Transverse colon (tissue), 4 donors: ENCODE measurements at regions not wholly inside any gene's neighbourhood (a gene's known extent, or its start where the extent isn't known, plus 50 kb on each side); places are given as distances from the start of the nearest gene placed in this dataset.
A peak's percentile ranks its signal among the peaks of the same experiment; 100 is the strongest.
"Not testable (repeated sequence)": the region's sequence is repeated elsewhere in the genome, so short reads cannot be mapped to it uniquely, and the experiment has no call there.

ENCODE experiments used
- DNase-seq: peaks from one replicate; pipeline ENCODE4 v3.0.0-alpha.2; 2019
- H3K27ac ChIP-seq, 4 donors: fragments of 200-600 bp; sonication (generic); 2 replicates each; pipeline ENCODE4 v1.5.1; 2016 to 2018; ENCODE audit warnings: inconsistent platforms in 4 of 4
- H3K27me3 ChIP-seq: fragments of 200-600 bp; sonication (generic); 2 replicates; pipeline ENCODE4 v1.5.1; 2017; ENCODE audit warnings: inconsistent platforms
- H3K36me3 ChIP-seq, 4 donors: fragments of 200-600 bp; sonication (generic); 2 replicates each; pipeline ENCODE4 v1.5.1; 2017 to 2019; ENCODE audit warnings: inconsistent platforms in 4 of 4
- H3K4me1 ChIP-seq, 4 donors: fragments of 200-600 bp; sonication (generic); 2 replicates each; pipeline ENCODE4 v1.5.1; 2017 to 2020; ENCODE audit warnings: inconsistent platforms in 4 of 4
- H3K4me3 ChIP-seq, 4 donors: fragments of 200-600 bp; sonication (generic); 1 replicate in 1 of 4; 2 replicates in 3 of 4; pipeline versions ENCODE4 v1.5.1 to v1.6.1; 2017 to 2019; ENCODE audit warnings: inconsistent platforms in 4 of 4
- H3K9me3 ChIP-seq, 2 donors: fragments of 200-600 bp; sonication (generic); 2 replicates each; pipeline ENCODE4 v1.5.1; 2017 to 2019; ENCODE audit warnings: inconsistent platforms in 2 of 2
- EP300 ChIP-seq: sonication (generic); formaldehyde crosslinking; IDR thresholded peaks from one replicate; pipeline ENCODE4 v1.6.1; 2017; ENCODE audit warnings: antibody characterized with exemption, low read depth
- POLR2A ChIP-seq: fragments of 450-650 bp; IDR thresholded peaks from one replicate; pipeline ENCODE4 v1.6.1; 2016; ENCODE audit warnings: antibody characterized with exemption, mild to moderate bottlenecking, moderate library complexity
- POLR2AphosphoS5 ChIP-seq, 3 donors: sonication (generic); formaldehyde crosslinking; IDR thresholded peaks; one replicate each; pipeline ENCODE4 v1.6.1; 2016; ENCODE audit warnings: antibody characterized with exemption in 3 of 3
- WGBS, 2 donors: methylation state at CpG; one replicate each; pipeline ENCODE4 v1.1.5; 2018; ENCODE audit warnings: low coverage in 1 of 2; 5-methylcytosine and 5-hydroxymethylcytosine counted together
- in situ Hi-C, 4 donors: fragments of 200-750 bp; cut with MboI; loops; one replicate each; pipeline versions ENCODE4 v1.15.0 to v1.15.1; 2017; ENCODE audit warnings: low sequenced_read_pairs in 3 of 4, low pct_ligation_motif_present in 1 of 4, low pct_unique_long_range_greater_than_20kb in 1 of 4
- intact Hi-C: fragments of 100-400 bp; cut with DNase I; formaldehyde crosslinking; loops from one replicate; pipeline ENCODE4 v1.15.1; 2023; ENCODE audit warnings: low total_unique reads
- TF ChIP-seq, protein P1 (sequence below), 5 experiments: fragments of 200-600 bp in 3 of 5; fragments of 450-650 bp in 2 of 5; sonication (generic) in 3 of 5; IDR thresholded peaks; 1 replicate in 2 of 5; 2 replicates in 3 of 5; pipeline ENCODE4 v1.5.1; 2016 to 2017; ENCODE audit warnings: antibody characterized with exemption in 5 of 5, inconsistent platforms in 3 of 5, mild to moderate bottlenecking in 2 of 5, moderate library complexity in 1 of 5

DNA sequence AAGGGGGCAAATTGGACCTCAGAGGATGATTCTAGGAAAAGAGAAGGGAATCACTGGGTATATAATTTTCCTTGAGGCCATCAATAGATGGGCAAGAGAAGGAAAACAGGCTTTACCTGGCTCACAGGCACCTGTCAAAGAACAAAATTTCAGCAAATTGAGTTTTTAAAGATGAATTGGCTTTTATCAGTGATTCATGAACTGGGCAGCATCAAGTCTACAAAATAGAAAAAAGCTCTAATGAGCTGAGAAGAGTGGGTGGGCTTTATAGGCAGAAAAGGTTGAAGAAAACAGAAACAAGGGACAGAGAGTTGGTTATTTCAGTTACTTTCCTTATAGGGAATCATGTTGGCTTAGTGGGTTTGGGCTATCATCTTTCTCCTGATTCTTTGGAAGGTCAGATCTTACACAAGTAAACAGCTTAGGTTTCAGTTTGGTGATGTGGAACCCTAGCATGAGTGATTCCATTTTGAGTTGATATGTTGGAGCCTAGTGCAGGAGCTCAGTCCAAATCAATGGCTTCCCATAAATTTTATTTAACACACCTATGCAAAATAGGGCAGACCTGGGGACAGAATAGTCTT is 120.7 kb upstream of the MED14 start:
- Histone ChIP-seq H3K9me3 (no peaks in the 10 kb centered on the region), H3K4me1 (no peaks in the 10 kb centered on the region), H3K36me3 (no peaks in the 10 kb centered on the region), H3K4me3 (no peak overlapping the region), H3K27ac (no peak overlapping the region), H3K27me3 (no peaks in the 10 kb centered on the region)
- TF ChIP-seq EP300 = no peak
- in situ Hi-C loops (no loop called here), intact Hi-C loops (no loop called here)
- no peak for DNase-seq

DNA sequence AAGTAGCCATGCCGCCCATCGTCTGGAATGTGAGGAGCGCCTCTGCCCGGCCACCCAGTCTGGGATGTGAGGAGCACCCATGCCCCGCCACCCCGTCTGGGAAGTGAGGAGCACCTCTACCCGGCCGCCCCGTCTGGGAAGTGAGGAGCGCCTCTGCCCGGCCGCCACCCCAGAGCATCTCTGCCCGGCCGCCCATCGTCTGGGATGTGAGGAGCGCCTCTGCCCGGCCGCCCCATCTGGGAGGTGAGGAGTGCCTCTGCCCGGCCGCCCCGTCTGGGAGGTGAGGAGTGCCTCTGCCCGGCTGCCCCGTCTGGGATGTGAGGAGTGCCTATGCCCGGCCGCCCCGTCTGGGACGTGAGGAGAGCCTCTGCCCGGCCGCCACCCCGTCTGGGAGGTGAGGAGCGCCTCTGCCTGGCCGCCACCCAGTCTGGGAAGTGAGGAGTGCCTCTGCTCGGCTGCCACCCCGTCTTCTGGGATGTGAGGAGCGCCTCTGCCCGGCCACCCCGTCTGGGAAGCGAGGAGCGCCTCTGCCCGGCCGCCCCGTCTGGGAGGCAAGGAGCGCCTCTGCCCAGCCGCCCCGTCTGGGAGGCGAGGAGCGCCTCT is 126.7 kb upstream of the MED14 start:
- intact Hi-C loops, in situ Hi-C loops, DNase-seq, H3K27ac ChIP-seq, H3K27me3 ChIP-seq, H3K9me3 ChIP-seq, H3K36me3 ChIP-seq, H3K4me1 ChIP-seq, H3K4me3 ChIP-seq: not testable (repeated sequence)
- WGBS, 2 donors = 95% methylated on average over 28 of the region's 47 CpGs; no CpG with 5 or more reads in 1 of the 2 donors

DNA sequence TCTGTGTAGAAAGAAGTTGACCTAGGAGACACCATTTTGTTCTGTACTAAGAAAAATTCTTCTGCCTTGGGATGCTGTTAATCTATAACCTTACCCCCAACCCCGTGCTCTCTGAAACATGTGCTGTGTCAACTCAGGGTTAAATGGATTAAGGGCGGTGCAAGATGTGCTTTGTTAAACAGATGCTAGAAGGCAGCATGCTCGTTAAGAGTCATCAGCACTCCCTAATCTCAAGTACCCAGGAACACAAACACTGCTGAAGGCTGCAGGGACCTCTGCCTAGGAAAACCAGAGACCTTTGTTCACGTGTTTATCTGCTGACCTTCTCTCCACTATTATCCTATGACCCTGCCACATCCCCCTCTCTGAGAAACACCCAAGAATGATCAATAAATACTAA is 127.9 kb upstream of the MED14 start:
- H3K4me3 ChIP-seq, DNase-seq, H3K4me1 ChIP-seq, in situ Hi-C loops, H3K27me3 ChIP-seq, intact Hi-C loops, H3K9me3 ChIP-seq, H3K27ac ChIP-seq, H3K36me3 ChIP-seq: not testable (repeated sequence)
- 58% methylated on average over 4 of the region's 4 CpGs; no CpG with 5 or more reads in 1 of the 2 donors for WGBS, 2 donors

DNA sequence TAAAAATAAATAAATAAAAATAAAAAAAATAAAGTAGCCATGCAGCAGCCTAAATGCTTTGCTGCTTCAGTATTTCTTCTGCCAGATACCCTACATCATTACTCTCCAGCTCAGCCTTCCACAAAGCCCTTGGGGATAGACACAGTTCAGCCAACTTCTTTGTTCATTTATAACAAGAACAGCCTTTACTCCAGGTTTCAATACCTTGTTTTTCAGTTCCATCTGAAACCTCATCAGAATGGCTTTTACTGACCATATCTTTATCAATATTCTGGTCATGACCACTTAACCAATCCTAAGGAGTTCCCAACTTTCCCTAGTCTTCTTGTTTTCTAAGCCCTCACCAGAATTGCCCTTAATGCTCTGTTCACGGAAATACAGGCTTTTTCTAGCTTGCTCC is 128.3 kb upstream of the MED14 start:
- Histone ChIP-seq H3K4me3 (no peak overlapping the region), H3K27me3 (no peaks in the 10 kb centered on the region), H3K9me3 (no peaks in the 10 kb centered on the region), H3K4me1 (no peaks in the 10 kb centered on the region), H3K27ac (no peak overlapping the region), H3K36me3 (no peaks in the 10 kb centered on the region)
- TF ChIP-seq, protein P1, sequence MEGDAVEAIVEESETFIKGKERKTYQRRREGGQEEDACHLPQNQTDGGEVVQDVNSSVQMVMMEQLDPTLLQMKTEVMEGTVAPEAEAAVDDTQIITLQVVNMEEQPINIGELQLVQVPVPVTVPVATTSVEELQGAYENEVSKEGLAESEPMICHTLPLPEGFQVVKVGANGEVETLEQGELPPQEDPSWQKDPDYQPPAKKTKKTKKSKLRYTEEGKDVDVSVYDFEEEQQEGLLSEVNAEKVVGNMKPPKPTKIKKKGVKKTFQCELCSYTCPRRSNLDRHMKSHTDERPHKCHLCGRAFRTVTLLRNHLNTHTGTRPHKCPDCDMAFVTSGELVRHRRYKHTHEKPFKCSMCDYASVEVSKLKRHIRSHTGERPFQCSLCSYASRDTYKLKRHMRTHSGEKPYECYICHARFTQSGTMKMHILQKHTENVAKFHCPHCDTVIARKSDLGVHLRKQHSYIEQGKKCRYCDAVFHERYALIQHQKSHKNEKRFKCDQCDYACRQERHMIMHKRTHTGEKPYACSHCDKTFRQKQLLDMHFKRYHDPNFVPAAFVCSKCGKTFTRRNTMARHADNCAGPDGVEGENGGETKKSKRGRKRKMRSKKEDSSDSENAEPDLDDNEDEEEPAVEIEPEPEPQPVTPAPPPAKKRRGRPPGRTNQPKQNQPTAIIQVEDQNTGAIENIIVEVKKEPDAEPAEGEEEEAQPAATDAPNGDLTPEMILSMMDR (IDR thresholded peaks at IDR 0.05) = no peak
- TF ChIP-seq POLR2A (no peak), EP300 (no peak), POLR2AphosphoS5 (IDR thresholded peaks at IDR 0.05) (no peak)
- 76 to 100% methylated on average over 1 of the region's 1 CpG for WGBS, 2 donors
- no peak for DNase-seq
- intact Hi-C loops = no loop called here
- in situ Hi-C loops = no loop called here

DNA sequence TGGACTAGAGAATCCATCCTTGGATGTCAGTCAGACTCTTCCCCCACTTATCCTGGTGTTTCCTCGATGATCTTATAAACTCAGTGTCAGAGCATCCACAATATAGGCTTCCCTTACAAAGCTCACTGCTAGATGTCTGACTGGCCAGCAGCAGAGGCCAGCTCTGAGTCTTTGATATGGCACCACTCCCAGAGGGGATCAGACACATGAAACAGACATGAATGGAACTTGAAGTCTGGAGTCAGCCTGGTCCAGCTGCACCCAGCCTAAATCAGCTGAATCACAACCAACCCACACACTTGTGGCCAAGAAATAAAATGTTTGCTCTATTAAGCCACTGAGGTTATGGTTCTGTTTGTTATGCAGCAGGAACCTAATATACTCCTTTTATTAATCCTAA is 129.6 kb upstream of the MED14 start:
- H3K27ac ChIP-seq = no peak overlapping the region
- in situ Hi-C loops = no loop called here
- H3K4me1 ChIP-seq = no peaks in the 10 kb centered on the region
- H3K4me3 ChIP-seq = no peak overlapping the region
- H3K36me3 ChIP-seq = no peaks in the 10 kb centered on the region
- DNase-seq = no peak
- H3K27me3 ChIP-seq = no peaks in the 10 kb centered on the region
- no peaks in the 10 kb centered on the region for H3K9me3 ChIP-seq
- WGBS, 2 donors = 67% methylated on average over 1 of the region's 1 CpG; no CpG with 5 or more reads in 1 of the 2 donors
- TF ChIP-seq, protein P1 (IDR thresholded peaks at IDR 0.05) = no peak
- TF ChIP-seq EP300 = no peak
- TF ChIP-seq POLR2AphosphoS5 (IDR thresholded peaks at IDR 0.05) = no peak
- no peak for TF ChIP-seq POLR2A
- intact Hi-C loops = no loop called here

DNA sequence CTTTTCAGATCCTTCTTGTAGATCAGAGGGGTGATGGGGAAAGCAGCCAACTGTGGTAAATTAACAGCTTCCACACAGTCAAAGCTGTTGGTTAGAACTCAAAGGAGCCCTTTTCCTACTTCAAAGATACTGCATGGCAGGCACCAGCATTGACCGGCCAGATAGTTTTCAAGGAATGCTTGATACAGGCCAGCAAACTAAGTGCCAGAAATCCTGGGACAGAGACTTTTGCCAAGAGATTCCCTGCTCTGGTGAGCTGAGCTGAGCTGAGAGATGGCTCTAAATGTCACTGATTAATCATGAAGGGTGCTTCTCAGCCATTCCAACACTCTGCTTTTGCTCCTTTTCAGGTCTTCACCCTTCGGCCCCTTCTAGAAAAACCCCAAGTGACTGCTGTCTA is 131.6 kb upstream of the MED14 start:
- H3K27ac ChIP-seq = peak overlapping the region in 3 of 4 donors; percentile 2 to 49 (median 3)
- DNase-seq = no peak
- H3K36me3 ChIP-seq = no peaks in the 10 kb centered on the region

More for the DNA sequence above, 131.6 kb upstream of the MED14 start:
- in situ Hi-C loops = no loop called here
- 60 to 77% methylated on average over 1 to 2 of the region's 2 CpGs for WGBS, 2 donors
- intact Hi-C loops = no loop called here
- Histone ChIP-seq H3K4me1 (no peaks in the 10 kb centered on the region), H3K9me3 (no peaks in the 10 kb centered on the region), H3K27me3 (no peaks in the 10 kb centered on the region), H3K4me3 (no peak overlapping the region)
- TF ChIP-seq, protein P1 (IDR thresholded peaks at IDR 0.05) = no peak
- no peak for TF ChIP-seq POLR2A
- TF ChIP-seq POLR2AphosphoS5 (IDR thresholded peaks at IDR 0.05) = no peak
- TF ChIP-seq EP300 = no peak
